Left cardiac atrium (tissue), 4 donors: ENCODE measurements at regions not wholly inside any gene's neighbourhood (a gene's known extent, or its start where the extent isn't known, plus 50 kb on each side); places are given as distances from the start of the nearest gene placed in this dataset.
A peak's percentile ranks its signal among the peaks of the same experiment; 100 is the strongest.
"Not testable (repeated sequence)": the region's sequence is repeated elsewhere in the genome, so short reads cannot be mapped to it uniquely, and the experiment has no call there.

ENCODE experiments used
- ATAC-seq, 2 donors: fragments of 200-7000 bp; cut with Tn5 transposase; one replicate each; pipeline ENCODE4 v1.9.1; 2020; ENCODE audit warnings: mild to moderate bottlenecking in 2 of 2, moderate library complexity in 2 of 2
- DNase-seq: peaks from one replicate; pipeline ENCODE4 v3.0.0-alpha.2; 2020
- intact Hi-C, 2 donors: fragments of 100-400 bp; cut with DNase I; formaldehyde crosslinking; loops; one replicate each; pipeline versions ENCODE4 v1.14.1 to v1.15.1; 2022 to 2023
- donor health status: DM: no; HTN: yes; CAD: no.
- donor health status: DM: no; HTN: yes; CAD: no; lungs with severe emphysema.
- donor health status: DM: yes; HTN: yes; CAD: no.
- donor health status: Dilated cardiomyopathy.

GRCh38 chr5:91291628-91292569 is 91.2 kb downstream of the ARRDC3 start:
- ATAC-seq: no peak
- no peak for DNase-seq
- intact Hi-C loops: no loop called here

- DNase-seq: no peak
- intact Hi-C loops: loop anchor here in 1 of 2 donors (10.0 kb wide), 1 partner anchor 174 kb away; no protein-coding TSS in a partner anchor
- ATAC-seq: peak; percentile 27 to 65
Measured at GRCh38 chr5:91288118-91288916, 94.8 kb downstream of the ARRDC3 start.

- not testable (repeated sequence) for DNase-seq, ATAC-seq
- intact Hi-C loops: loop anchor here in 1 of 2 donors (10.0 kb wide), 1 partner anchor 170 kb away; no protein-coding TSS in a partner anchor
Measured at GRCh38 chr5:91285062-91285461, 98.1 kb downstream of the ARRDC3 start.

GRCh38 chr5:91283899-91284298 is 99.2 kb downstream of the ARRDC3 start:
- ATAC-seq: no peak
- intact Hi-C loops: loop anchor here in 1 of 2 donors (10.0 kb wide), 1 partner anchor 169 kb away; no protein-coding TSS in a partner anchor
- DNase-seq: no peak

GRCh38 chr5:91283326-91283725 is 99.8 kb downstream of the ARRDC3 start:
- intact Hi-C loops: loop anchor here in 1 of 2 donors (10.0 kb wide), 1 partner anchor 169 kb away; no protein-coding TSS in a partner anchor

GRCh38 chr5:91282210-91282609 is 100.9 kb downstream of the ARRDC3 start:
- DNase-seq: no peak
- intact Hi-C loops: loop anchor here in 1 of 2 donors (10.0 kb wide), 1 partner anchor 167 kb away; no protein-coding TSS in a partner anchor
- ATAC-seq: no peak

More at GRCh38 chr5:91283326-91283725, 99.8 kb downstream of the ARRDC3 start:
- ATAC-seq (no peak), DNase-seq (no peak)

- ATAC-seq (no peak), DNase-seq (no peak)
- intact Hi-C loops: loop anchor here in 1 of 2 donors (2.0 to 10.0 kb wide), 2 partner anchors 101 to 167 kb away; partner anchors contain the start of gene ARRDC3
Measured at GRCh38 chr5:91281401-91281800, 101.7 kb downstream of the ARRDC3 start.

GRCh38 chr5:91280362-91281269 is 102.5 kb downstream of the ARRDC3 start:
- intact Hi-C loops: loop anchor here in 1 of 2 donors (2.0 to 10.0 kb wide), 2 partner anchors 102 to 166 kb away; partner anchors contain the start of gene ARRDC3
- peak; percentile 98 for ATAC-seq

GRCh38 chr5:91277840-91278239 is 105.3 kb downstream of the ARRDC3 start:
- no peak for DNase-seq
- intact Hi-C loops: no loop called here
- no peak for ATAC-seq

More at GRCh38 chr5:91280362-91281269, 102.5 kb downstream of the ARRDC3 start:
- peak; percentile 95 for DNase-seq

- DNase-seq: no peak
- no peak for ATAC-seq
- intact Hi-C loops: no loop called here
Measured at GRCh38 chr5:91277093-91277626, 106.0 kb downstream of the ARRDC3 start.

GRCh38 chr5:91272858-91273257 is 110.3 kb downstream of the ARRDC3 start:
- peak in 1 of 2 donors; percentile 44 for ATAC-seq
- DNase-seq: no peak
- intact Hi-C loops: no loop called here

- ATAC-seq (no peak), DNase-seq (no peak)
- intact Hi-C loops: no loop called here
Measured at GRCh38 chr5:91271999-91272398, 111.1 kb downstream of the ARRDC3 start.

GRCh38 chr5:91269198-91269597 is 113.9 kb downstream of the ARRDC3 start:
- ATAC-seq: no peak
- intact Hi-C loops: no loop called here
- DNase-seq: no peak

GRCh38 chr5:91266184-91266705 is 116.9 kb downstream of the ARRDC3 start:
- ATAC-seq (peak; percentile 47 to 90), DNase-seq (no peak)
- intact Hi-C loops: no loop called here

- intact Hi-C loops: no loop called here
- no peak for DNase-seq
- ATAC-seq: no peak
Measured at GRCh38 chr5:91264311-91265051, 118.6 kb downstream of the ARRDC3 start.

GRCh38 chr5:91263898-91264297 is 119.2 kb downstream of the ARRDC3 start:
- DNase-seq (no peak), ATAC-seq (no peak)
- intact Hi-C loops: no loop called here

- ATAC-seq: no peak
- no peak for DNase-seq
- intact Hi-C loops: no loop called here
Measured at GRCh38 chr5:91257301-91257700, 125.8 kb downstream of the ARRDC3 start.
